Natural killer cell (primary cell): ENCODE measurements at regions not wholly inside any gene's neighbourhood (a gene's known extent, or its start where the extent isn't known, plus 50 kb on each side); places are given as distances from the start of the nearest gene placed in this dataset.

ENCODE experiments used
- ATAC-seq, 3 donors: fragments of 150-1000 bp in 2 of 3; fragments of 200-7000 bp in 1 of 3; cut with Tn5 transposase; 1 replicate in 1 of 3; 2 replicates in 2 of 3; pipeline ENCODE4 v1.10.0; 2021; ENCODE audit warnings: mild to moderate bottlenecking in 2 of 3, moderate library complexity in 2 of 3
- DNase-seq, 2 donors: peaks; one replicate each; pipeline versions ENCODE4 v3.0.0 to v3.0.0-alpha.2; 2013 to 2021; ENCODE audit warnings: mixed read lengths in 1 of 2
- H3K27ac ChIP-seq: one replicate; pipeline ENCODE4 v1.5.1; 2013; ENCODE audit warnings: mild to moderate bottlenecking, low read length
- H3K27me3 ChIP-seq: one replicate; pipeline ENCODE4 v1.6.1; 2013; ENCODE audit warnings: low read length; ENCODE audit not compliant: control insufficient read depth, insufficient read depth
- H3K36me3 ChIP-seq: one replicate; pipeline ENCODE4 v1.6.1; 2013; ENCODE audit warnings: low read length; ENCODE audit not compliant: control insufficient read depth, insufficient read depth
- H3K4me1 ChIP-seq: one replicate; pipeline ENCODE4 v1.6.1; 2013; ENCODE audit warnings: low read length; ENCODE audit not compliant: control insufficient read depth, insufficient read depth
- H3K4me3 ChIP-seq: one replicate; pipeline ENCODE4 v1.5.1; 2013; ENCODE audit warnings: low read length
- H3K9me3 ChIP-seq: one replicate; pipeline ENCODE4 v1.6.1; 2013; ENCODE audit warnings: low read length; ENCODE audit not compliant: control insufficient read depth, insufficient read depth
- H3K27ac Mint-ChIP-seq, 2 donors: one replicate each; pipeline ENCODE4 v1.8.0; 2022; ENCODE audit warnings: mild to moderate bottlenecking in 2 of 2, mixed read lengths in 2 of 2, moderate library complexity in 1 of 2
- H3K27me3 Mint-ChIP-seq, 2 donors: one replicate each; pipeline ENCODE4 v1.8.0; 2022; ENCODE audit warnings: low read depth in 2 of 2, mixed read lengths in 2 of 2
- H3K36me3 Mint-ChIP-seq: one replicate; pipeline ENCODE4 v1.8.0; 2022; ENCODE audit warnings: mixed read lengths
- H3K4me1 Mint-ChIP-seq, 2 donors: one replicate each; pipeline ENCODE4 v1.8.0; 2022; ENCODE audit warnings: mixed read lengths in 2 of 2
- H3K4me3 Mint-ChIP-seq: one replicate; pipeline ENCODE4 v1.8.0; 2022; ENCODE audit warnings: mild to moderate bottlenecking, moderate library complexity, mixed read lengths
- H3K9me3 Mint-ChIP-seq, 2 donors: one replicate each; pipeline ENCODE4 v1.8.0; 2022; ENCODE audit warnings: mixed read lengths in 2 of 2
- whole genome bisulfite sequencing: methylation state at CpG from one replicate; pipeline ENCODE4 v1.1.7; 2013; ENCODE audit warnings: missing lambda C conversion rate; ENCODE audit not compliant: insufficient coverage; 5-methylcytosine and 5-hydroxymethylcytosine counted together
- intact Hi-C: fragments of 100-400 bp; cut with micrococcal nuclease; formaldehyde crosslinking; loops from one replicate; pipeline ENCODE4 v1.14.2; 2022
- TF ChIP-seq, protein P1 (sequence below): fragments of 200-600 bp; IDR thresholded peaks from one replicate; pipeline ENCODE4 v1.8.0; 2022; ENCODE audit warnings: antibody characterized with exemption

DNA sequence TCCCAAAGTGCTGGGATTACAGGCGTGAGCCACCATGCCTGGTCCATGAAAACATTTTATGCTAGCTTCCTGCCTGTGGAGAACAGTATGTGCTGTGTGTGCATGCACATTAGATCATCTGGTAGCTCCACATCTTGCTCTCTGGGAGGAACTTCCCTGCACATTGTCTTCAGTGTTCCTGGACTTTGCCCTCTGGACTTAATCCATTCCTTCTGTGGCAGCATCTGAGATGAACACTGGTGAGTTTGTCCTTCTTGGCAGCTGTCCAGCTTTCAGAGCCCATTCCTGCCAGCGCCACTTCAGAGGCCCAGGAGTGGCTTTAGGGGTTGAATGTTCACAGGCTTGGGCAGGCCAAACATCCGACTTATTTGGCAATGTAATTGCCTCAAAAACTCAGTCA is 65.2 kb downstream of the POU3F3 start:
- intact Hi-C loops = no loop called here
- TF ChIP-seq, protein P1, sequence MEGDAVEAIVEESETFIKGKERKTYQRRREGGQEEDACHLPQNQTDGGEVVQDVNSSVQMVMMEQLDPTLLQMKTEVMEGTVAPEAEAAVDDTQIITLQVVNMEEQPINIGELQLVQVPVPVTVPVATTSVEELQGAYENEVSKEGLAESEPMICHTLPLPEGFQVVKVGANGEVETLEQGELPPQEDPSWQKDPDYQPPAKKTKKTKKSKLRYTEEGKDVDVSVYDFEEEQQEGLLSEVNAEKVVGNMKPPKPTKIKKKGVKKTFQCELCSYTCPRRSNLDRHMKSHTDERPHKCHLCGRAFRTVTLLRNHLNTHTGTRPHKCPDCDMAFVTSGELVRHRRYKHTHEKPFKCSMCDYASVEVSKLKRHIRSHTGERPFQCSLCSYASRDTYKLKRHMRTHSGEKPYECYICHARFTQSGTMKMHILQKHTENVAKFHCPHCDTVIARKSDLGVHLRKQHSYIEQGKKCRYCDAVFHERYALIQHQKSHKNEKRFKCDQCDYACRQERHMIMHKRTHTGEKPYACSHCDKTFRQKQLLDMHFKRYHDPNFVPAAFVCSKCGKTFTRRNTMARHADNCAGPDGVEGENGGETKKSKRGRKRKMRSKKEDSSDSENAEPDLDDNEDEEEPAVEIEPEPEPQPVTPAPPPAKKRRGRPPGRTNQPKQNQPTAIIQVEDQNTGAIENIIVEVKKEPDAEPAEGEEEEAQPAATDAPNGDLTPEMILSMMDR = no peak
- Histone ChIP-seq H3K36me3 (no peaks in the 10 kb centered on the region), H3K4me3 (no peak overlapping the region), H3K27me3 (no peaks in the 10 kb centered on the region), H3K9me3 (no peaks in the 10 kb centered on the region), H3K4me1 (no peaks in the 10 kb centered on the region), H3K27ac (no peak overlapping the region)
- no peak for ATAC-seq
- Mint-ChIP-seq H3K9me3 (peaks cover 2 to 3% of the 10 kb centered on the region in 2 donors), H3K27me3 (peaks cover 0 to 8% of the 10 kb centered on the region in 2 donors), H3K4me1 (no peaks in the 10 kb centered on the region), H3K27ac (no peak overlapping the region), H3K4me3 (no peak overlapping the region), H3K36me3 (peaks cover 7% of the 10 kb centered on the region)
- no peak for DNase-seq
- WGBS = 79% methylated on average over 3 of the region's 3 CpGs

DNA sequence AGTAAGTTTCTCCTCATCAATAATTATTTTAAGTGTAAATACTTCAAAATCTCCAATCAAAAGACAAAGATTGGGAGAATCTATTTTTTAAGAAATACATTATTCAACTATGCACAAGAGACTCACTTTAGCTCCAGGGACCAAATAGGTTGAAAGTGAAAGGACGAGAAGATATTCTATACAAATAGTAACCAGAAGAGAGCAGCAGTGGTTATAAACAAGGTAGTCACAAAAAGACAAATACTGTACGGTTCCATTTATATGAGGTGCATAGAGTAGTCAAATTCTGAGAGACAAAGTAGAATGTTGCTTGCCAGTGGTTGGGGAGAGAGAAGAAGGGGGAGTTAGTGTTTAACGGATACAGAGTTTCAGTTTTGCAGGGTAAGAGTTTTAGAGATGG is 69.8 kb downstream of the POU3F3 start:
- TF ChIP-seq, protein P1 = no peak
- no peaks in the 10 kb centered on the region for H3K4me1 Mint-ChIP-seq
- Histone ChIP-seq H3K4me3 (no peak overlapping the region), H3K4me1 (no peaks in the 10 kb centered on the region), H3K27ac (no peak overlapping the region), H3K36me3 (no peaks in the 10 kb centered on the region), H3K9me3 (no peaks in the 10 kb centered on the region), H3K27me3 (no peaks in the 10 kb centered on the region)
- H3K27me3 Mint-ChIP-seq = peaks cover 5 to 25% of the 10 kb centered on the region in 2 donors
- WGBS = 51% methylated on average over 3 of the region's 3 CpGs
- peaks cover 2 to 3% of the 10 kb centered on the region in 2 donors for H3K9me3 Mint-ChIP-seq
- peaks cover 7% of the 10 kb centered on the region for H3K36me3 Mint-ChIP-seq
- no peak overlapping the region for H3K27ac Mint-ChIP-seq
- intact Hi-C loops = no loop called here
- H3K4me3 Mint-ChIP-seq = no peak overlapping the region
- DNase-seq (no peak), ATAC-seq (no peak)

DNA sequence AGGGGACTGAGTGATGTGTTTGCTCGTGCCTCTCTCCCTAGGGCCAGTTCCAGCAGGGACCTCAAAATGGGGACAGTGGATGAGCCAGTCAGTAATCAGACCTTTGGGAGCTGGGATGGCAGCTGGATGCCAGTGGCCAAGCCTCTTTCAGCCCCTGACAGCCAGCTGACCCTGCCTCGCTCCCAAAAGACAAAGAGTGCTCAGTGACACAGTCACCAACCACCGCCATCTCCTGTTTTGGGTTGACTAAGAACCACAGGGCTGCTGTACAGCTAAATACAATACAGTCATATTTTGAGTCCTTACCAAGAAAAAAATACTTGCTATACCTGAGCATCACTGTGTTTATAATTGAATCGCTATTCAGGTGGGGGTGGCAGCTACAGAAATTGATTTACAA is 75.7 kb downstream of the POU3F3 start:
- WGBS = 87% methylated on average over 3 of the region's 4 CpGs

DNA sequence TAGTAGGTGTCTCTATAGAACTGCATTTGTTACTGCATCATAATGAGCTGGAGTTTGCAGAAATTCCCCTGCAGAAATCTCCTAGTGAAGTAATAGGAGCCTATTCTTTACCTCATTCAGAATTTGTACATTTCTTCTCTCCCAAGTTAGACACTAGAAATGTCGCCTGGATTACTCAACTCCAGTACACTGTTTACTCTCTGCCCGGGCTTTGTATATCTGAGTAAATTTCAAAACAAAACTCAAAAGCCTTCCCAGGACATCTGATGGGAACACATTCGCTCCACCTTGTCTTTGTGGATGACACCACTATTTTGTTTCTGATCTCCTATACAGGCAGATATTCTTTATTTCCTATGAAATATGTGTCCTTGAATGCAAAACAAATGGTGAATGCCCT is 76.8 kb downstream of the POU3F3 start:
- Histone ChIP-seq H3K27ac (no peak overlapping the region), H3K36me3 (no peaks in the 10 kb centered on the region), H3K27me3 (no peaks in the 10 kb centered on the region), H3K4me1 (no peaks in the 10 kb centered on the region), H3K9me3 (no peaks in the 10 kb centered on the region), H3K4me3 (no peak overlapping the region)
- no peaks in the 10 kb centered on the region for H3K9me3 Mint-ChIP-seq
- DNase-seq (no peak), ATAC-seq (no peak)
- no peaks in the 10 kb centered on the region for H3K36me3 Mint-ChIP-seq
- peaks cover 9 to 14% of the 10 kb centered on the region in 2 donors for H3K27me3 Mint-ChIP-seq
- TF ChIP-seq, protein P1 = no peak
- H3K27ac Mint-ChIP-seq = no peak overlapping the region
- no peaks in the 10 kb centered on the region for H3K4me1 Mint-ChIP-seq
- intact Hi-C loops = no loop called here
- H3K4me3 Mint-ChIP-seq = no peak overlapping the region
- WGBS = 90% methylated on average over 2 of the region's 3 CpGs

More for the DNA sequence above, 75.7 kb downstream of the POU3F3 start:
- Histone ChIP-seq H3K4me1 (no peaks in the 10 kb centered on the region), H3K4me3 (no peak overlapping the region), H3K9me3 (no peaks in the 10 kb centered on the region), H3K27ac (no peak overlapping the region), H3K27me3 (no peaks in the 10 kb centered on the region), H3K36me3 (no peaks in the 10 kb centered on the region)
- DNase-seq = no peak
- intact Hi-C loops = no loop called here
- H3K27me3 Mint-ChIP-seq = peaks cover 9 to 24% of the 10 kb centered on the region in 2 donors
- ATAC-seq = no peak
- no peak overlapping the region for H3K27ac Mint-ChIP-seq
- TF ChIP-seq, protein P1 = no peak
- no peaks in the 10 kb centered on the region for H3K36me3 Mint-ChIP-seq
- no peaks in the 10 kb centered on the region for H3K4me1 Mint-ChIP-seq
- no peak overlapping the region for H3K4me3 Mint-ChIP-seq
- H3K9me3 Mint-ChIP-seq = no peaks in the 10 kb centered on the region
